DND-41 (cell line): ENCODE measurements at regions not wholly inside any gene's neighbourhood (a gene's known extent, or its start where the extent isn't known, plus 50 kb on each side); places are given as distances from the start of the nearest gene placed in this dataset.

Experiments
- ATAC-seq: fragments of 200-7000 bp; cut with Tn5 transposase; 3 replicates; pipeline ENCODE4 v1.9.1; 2021; ENCODE audit warnings: low read depth; ENCODE audit not compliant: insufficient read depth
- DNase-seq: peaks from one replicate; pipeline ENCODE4 v3.0.0-alpha.2; 2020
- H2AFZ ChIP-seq: 2 replicates; pipeline ENCODE4 v1.6.0; 2012; ENCODE audit warnings: low read depth, low read length
- H3K27ac ChIP-seq: 2 replicates; pipeline ENCODE4 v1.5.1; 2012; ENCODE audit warnings: low read length, inconsistent platforms
- H3K27me3 ChIP-seq: fragments of 200-600 bp; sonication (generic); 2 replicates; pipeline ENCODE4 v1.6.0; 2012; ENCODE audit warnings: low read length, mild to moderate bottlenecking, inconsistent platforms; ENCODE audit not compliant: insufficient read depth, poor library complexity
- H3K36me3 ChIP-seq: 2 replicates; pipeline ENCODE4 v1.5.1; 2012; ENCODE audit warnings: low read length, inconsistent platforms; ENCODE audit not compliant: insufficient read depth
- H3K4me1 ChIP-seq: 2 replicates; pipeline ENCODE4 v1.5.1; 2012; ENCODE audit warnings: mild to moderate bottlenecking, low read length; ENCODE audit not compliant: insufficient read depth
- H3K4me2 ChIP-seq: 2 replicates; pipeline ENCODE4 v1.6.0; 2012; ENCODE audit warnings: mild to moderate bottlenecking, moderate library complexity, low read length, inconsistent platforms; ENCODE audit not compliant: insufficient read depth
- H3K4me3 ChIP-seq, 2 experiments: fragments of 200-600 bp in 1 of 2; shearing (Covaris generic) in 1 of 2; 2 replicates each; pipeline ENCODE4 v1.5.1; 2012 to 2016; ENCODE audit warnings: inconsistent platforms in 2 of 2, low read length in 2 of 2, mild to moderate bottlenecking in 2 of 2, low read depth in 1 of 2, moderate library complexity in 1 of 2
- H3K79me2 ChIP-seq: 2 replicates; pipeline ENCODE4 v1.6.0; 2012; ENCODE audit warnings: low read length, inconsistent platforms; ENCODE audit not compliant: insufficient read depth
- H3K9ac ChIP-seq: 2 replicates; pipeline ENCODE4 v1.6.0; 2012; ENCODE audit warnings: low read depth, mild to moderate bottlenecking, inconsistent platforms, low read length, moderate library complexity
- H3K9me3 ChIP-seq: 2 replicates; pipeline ENCODE4 v1.5.1; 2012; ENCODE audit warnings: low read length, moderate library complexity, mild to moderate bottlenecking, inconsistent platforms; ENCODE audit not compliant: insufficient read depth, severe bottlenecking
- H4K20me1 ChIP-seq: 2 replicates; pipeline ENCODE4 v1.6.0; 2012; ENCODE audit warnings: low read length; ENCODE audit not compliant: insufficient read depth
- CTCF ChIP-seq: IDR thresholded peaks from 2 replicates; pipeline ENCODE4 v1.5.1; 2012; ENCODE audit warnings: borderline replicate concordance, low read length, moderate library complexity, mild to moderate bottlenecking; ENCODE audit not compliant: poor library complexity, severe bottlenecking; ENCODE audit errors: extremely low read depth
- EZH2 ChIP-seq: IDR thresholded peaks from 3 replicates; pipeline ENCODE4 v1.6.1; 2012; ENCODE audit warnings: borderline replicate concordance, low read depth, mild to moderate bottlenecking, moderate library complexity, low read length, inconsistent platforms; ENCODE audit not compliant: severe bottlenecking

- Histone ChIP-seq H2AFZ (no peak overlapping the region), H4K20me1 (no peaks in the 10 kb centered on the region), H3K27ac (no peak overlapping the region), H3K4me2 (no peak overlapping the region), H3K79me2 (no peaks in the 10 kb centered on the region), H3K9ac (no peak overlapping the region), H3K4me3 (no peak overlapping the region), H3K27me3 (no peaks in the 10 kb centered on the region), H3K4me1 (no peaks in the 10 kb centered on the region), H3K36me3 (no peaks in the 10 kb centered on the region), H3K9me3 (no peaks in the 10 kb centered on the region)
- ATAC-seq (no peak), DNase-seq (no peak)
- no peak for TF ChIP-seq CTCF
- TF ChIP-seq EZH2, result no peak
Observed at GRCh38 chr7:17546592-17546991, 248.1 kb downstream of the AHR start.

- Histone ChIP-seq H3K9me3 (no peaks in the 10 kb centered on the region), H3K4me1 (no peaks in the 10 kb centered on the region), H3K36me3 (no peaks in the 10 kb centered on the region), H3K4me2 (no peak overlapping the region), H2AFZ (no peak overlapping the region), H3K9ac (no peak overlapping the region), H3K79me2 (no peaks in the 10 kb centered on the region), H4K20me1 (no peaks in the 10 kb centered on the region), H3K27ac (no peak overlapping the region), H3K27me3 (no peaks in the 10 kb centered on the region), H3K4me3 (no peak overlapping the region)
- ATAC-seq, result no peak
- TF ChIP-seq EZH2 (no peak), CTCF (no peak)
- no peak for DNase-seq
Observed at GRCh38 chr7:17548014-17548653, 249.7 kb downstream of the AHR start.

- Histone ChIP-seq H3K4me3 (no peak overlapping the region), H3K79me2 (no peaks in the 10 kb centered on the region), H3K27ac (no peak overlapping the region), H3K27me3 (no peaks in the 10 kb centered on the region), H3K9me3 (no peaks in the 10 kb centered on the region), H3K4me2 (no peak overlapping the region), H3K4me1 (no peaks in the 10 kb centered on the region), H4K20me1 (no peaks in the 10 kb centered on the region), H3K9ac (no peak overlapping the region), H3K36me3 (no peaks in the 10 kb centered on the region), H2AFZ (no peak overlapping the region)
- no peak for DNase-seq
- TF ChIP-seq CTCF (no peak), EZH2 (no peak)
- no peak for ATAC-seq
Observed at GRCh38 chr7:17549406-17549805, 251.0 kb downstream of the AHR start.

- H3K27me3 ChIP-seq, result no peaks in the 10 kb centered on the region
- no peaks in the 10 kb centered on the region for H3K79me2 ChIP-seq
- H3K27ac ChIP-seq, result no peak overlapping the region
- DNase-seq, result no peak
- no peak overlapping the region for H3K9ac ChIP-seq
- H3K4me1 ChIP-seq, result no peaks in the 10 kb centered on the region
- H2AFZ ChIP-seq, result no peak overlapping the region
- no peak for ATAC-seq
- no peaks in the 10 kb centered on the region for H4K20me1 ChIP-seq
- no peak overlapping the region for H3K4me3 ChIP-seq
- TF ChIP-seq CTCF (no peak), EZH2 (no peak)
- no peaks in the 10 kb centered on the region for H3K36me3 ChIP-seq
- no peak overlapping the region for H3K4me2 ChIP-seq
- H3K9me3 ChIP-seq, result no peaks in the 10 kb centered on the region
Observed at GRCh38 chr7:17552373-17552772, 253.9 kb downstream of the AHR start.
